IMR-90 (cell line): ENCODE measurements at regions not wholly inside any gene's neighbourhood (a gene's known extent, or its start where the extent isn't known, plus 50 kb on each side); places are given as distances from the start of the nearest gene placed in this dataset.

Experiments used
- ATAC-seq: fragments of 200-7000 bp; cut with Tn5 transposase; 2 replicates; pipeline ENCODE4 v1.9.1; 2020; ENCODE audit warnings: low read depth, mild to moderate bottlenecking, moderate library complexity
- BruUV-seq: library from RNA; stranded (reverse); fragments of 400-500 nt; replicated peaks from 2 replicates; lab custom pipeline; 2021; lab: Mats Ljungman, UMichigan
- CTCF ChIA-PET: fragments of 300-600 bp; formaldehyde crosslinking; extraction: SDS; loops from one replicate; lab custom pipeline; 2021; ENCODE audit warnings: antibody characterized with exemption; lab: Yijun Ruan, JAX
- POLR2A ChIA-PET: fragments of 300-600 bp; sonication (Branson Sonifier 250); formaldehyde crosslinking; loops from one replicate; lab custom pipeline; 2022; ENCODE audit warnings: antibody characterized with exemption; ENCODE audit not compliant: unreplicated experiment; lab: Charles Lee
- DNase-seq: peaks from one replicate; pipeline ENCODE4 v3.0.0; 2013
- H2AFZ ChIP-seq: replicated peaks from 2 replicates; pipeline ENCODE3; 2013; ENCODE audit warnings: low read length, mild to moderate bottlenecking; ENCODE audit not compliant: poor library complexity
- H2AK5ac ChIP-seq: 2 replicates; pipeline ENCODE4 v1.6.1; 2013; ENCODE audit warnings: low read depth, low read length, inconsistent platforms
- H2AK9ac ChIP-seq: replicated peaks from 2 replicates; pipeline ENCODE3; 2013; ENCODE audit warnings: mild to moderate bottlenecking, low read depth, low read length, moderate library complexity; ENCODE audit not compliant: poor library complexity
- H2BK120ac ChIP-seq: 2 replicates; pipeline ENCODE4 v1.6.1; 2013; ENCODE audit warnings: low read depth, low read length, inconsistent platforms
- H2BK15ac ChIP-seq: 3 replicates; pipeline ENCODE4 v1.6.1; 2013; ENCODE audit warnings: low read depth, low read length, inconsistent platforms
- H2BK20ac ChIP-seq: 2 replicates; pipeline ENCODE4 v1.6.1; 2013; ENCODE audit warnings: low read depth, mild to moderate bottlenecking, inconsistent platforms, low read length, moderate library complexity
- H2BK5ac ChIP-seq: 2 replicates; pipeline ENCODE4 v1.6.1; 2013; ENCODE audit warnings: mild to moderate bottlenecking, low read depth, low read length, inconsistent platforms; ENCODE audit not compliant: poor library complexity, severe bottlenecking
- H3K14ac ChIP-seq: replicated peaks from 2 replicates; pipeline ENCODE4 v1.6.1; 2013; ENCODE audit warnings: low read depth, low read length, inconsistent platforms
- H3K18ac ChIP-seq: 2 replicates; pipeline ENCODE4 v1.6.1; 2013; ENCODE audit warnings: low read depth, low read length, control low read depth
- H3K23ac ChIP-seq: 2 replicates; pipeline ENCODE4 v1.6.1; 2013; ENCODE audit warnings: low read depth, low read length, inconsistent platforms
- H3K27ac ChIP-seq: 2 replicates; pipeline ENCODE4 v1.5.1; 2013; ENCODE audit warnings: mild to moderate bottlenecking, control low read depth, low read length; ENCODE audit not compliant: insufficient read depth
- H3K27me3 ChIP-seq: 2 replicates; pipeline ENCODE4 v1.6.1; 2013; ENCODE audit warnings: low read length; ENCODE audit not compliant: control insufficient read depth, insufficient read depth
- H3K36me3 ChIP-seq: 2 replicates; pipeline ENCODE4 v1.6.1; 2013; ENCODE audit warnings: low read length, mixed read lengths; ENCODE audit not compliant: control insufficient read depth, insufficient read depth
- H3K4ac ChIP-seq: 2 replicates; pipeline ENCODE4 v1.6.1; 2013; ENCODE audit warnings: low read depth, low read length, inconsistent platforms
- H3K4me1 ChIP-seq: 2 replicates; pipeline ENCODE4 v1.6.1; 2013; ENCODE audit warnings: low read length, mixed read lengths; ENCODE audit not compliant: control insufficient read depth, insufficient read depth
- H3K4me2 ChIP-seq: 2 replicates; pipeline ENCODE4 v1.6.1; 2013; ENCODE audit warnings: low read depth, mild to moderate bottlenecking, control low read depth, low read length, moderate library complexity
- H3K4me3 ChIP-seq: 2 replicates; pipeline ENCODE4 v1.5.1; 2013; ENCODE audit warnings: low read depth, mild to moderate bottlenecking, control low read depth, low read length, moderate library complexity; ENCODE audit not compliant: insufficient read depth
- H3K56ac ChIP-seq: 2 replicates; pipeline ENCODE4 v1.6.1; 2013; ENCODE audit warnings: low read length, inconsistent platforms; ENCODE audit not compliant: insufficient read depth; ENCODE audit errors: extremely low read depth
- H3K79me1 ChIP-seq, 2 experiments: 2 replicates each; pipeline ENCODE4 v1.6.1; 2013; ENCODE audit warnings: low read length in 2 of 2, inconsistent platforms in 1 of 2, low read depth in 1 of 2
- H3K9ac ChIP-seq: 2 replicates; pipeline ENCODE4 v1.6.1; 2013; ENCODE audit warnings: low read depth, low read length, control low read depth
- H3K9me1 ChIP-seq: 2 replicates; pipeline ENCODE4 v1.6.1; 2013; ENCODE audit warnings: low read length, inconsistent platforms; ENCODE audit not compliant: insufficient read depth
- H3K9me3 ChIP-seq: 2 replicates; pipeline ENCODE4 v1.6.1; 2013; ENCODE audit warnings: low read length; ENCODE audit not compliant: control insufficient read depth, insufficient read depth
- H4K20me1 ChIP-seq: 2 replicates; pipeline ENCODE4 v1.6.1; 2013; ENCODE audit warnings: low read length, inconsistent platforms; ENCODE audit not compliant: insufficient read depth
- H4K5ac ChIP-seq: 2 replicates; pipeline ENCODE4 v1.6.1; 2013; ENCODE audit warnings: mild to moderate bottlenecking, low read depth, low read length, control low read depth
- H4K8ac ChIP-seq, 2 experiments: 2 replicates each; pipeline ENCODE4 v1.6.1; 2013; ENCODE audit warnings: low read depth in 2 of 2, low read length in 2 of 2, control low read depth in 1 of 2, inconsistent platforms in 1 of 2
- H4K91ac ChIP-seq: 2 replicates; pipeline ENCODE4 v1.6.1; 2013; ENCODE audit warnings: low read depth, low read length, inconsistent platforms; ENCODE audit not compliant: insufficient read depth
- BHLHE40 ChIP-seq: fragments of 150-350 bp; IDR thresholded peaks from 2 replicates; pipeline ENCODE4 v1.6.1; 2016; ENCODE audit warnings: mild to moderate bottlenecking, low read depth, low read length
- CEBPB ChIP-seq: IDR thresholded peaks from 2 replicates; pipeline ENCODE4 v1.6.1; 2012; ENCODE audit warnings: low read depth, low read length, improper control_type of control experiment
- CTCF ChIP-seq: conservative IDR thresholded peaks from 2 replicates; pipeline ENCODE4 v1.5.1; 2012; ENCODE audit warnings: mild to moderate bottlenecking, low read depth, low read length, improper control_type of control experiment
- ELK1 ChIP-seq: fragments of 150-350 bp; IDR thresholded peaks from 2 replicates; pipeline ENCODE4 v1.6.1; 2016; ENCODE audit warnings: low read depth, mild to moderate bottlenecking, low read length, moderate library complexity, borderline replicate concordance
- MAFK ChIP-seq: IDR thresholded peaks from 2 replicates; pipeline ENCODE4 v1.6.1; 2012; ENCODE audit warnings: low read depth, low read length, improper control_type of control experiment
- MAZ ChIP-seq: IDR thresholded peaks from 2 replicates; pipeline ENCODE4 v1.6.1; 2012; ENCODE audit warnings: low read depth, mild to moderate bottlenecking, low read length, improper control_type of control experiment, moderate library complexity, borderline replicate concordance
- MXI1 ChIP-seq: IDR thresholded peaks from 2 replicates; pipeline ENCODE4 v1.6.1; 2012; ENCODE audit warnings: low read depth, mild to moderate bottlenecking, low read length, moderate library complexity, borderline replicate concordance
- POLR2A ChIP-seq: IDR thresholded peaks from 2 replicates; pipeline ENCODE4 v1.6.1; 2012; ENCODE audit warnings: mild to moderate bottlenecking, low read depth, low read length
- RAD21 ChIP-seq: IDR thresholded peaks from 2 replicates; pipeline ENCODE4 v1.6.1; 2012; ENCODE audit warnings: low read length, improper control_type of control experiment
- SMC3 ChIP-seq: fragments of 150-350 bp; IDR thresholded peaks from 2 replicates; pipeline ENCODE4 v1.6.1; 2016; ENCODE audit warnings: low read depth, mild to moderate bottlenecking, antibody characterized with exemption, low read length, moderate library complexity
- WGBS, 2 experiments: methylation state at CpG; one replicate each; pipeline versions ENCODE4 v1.1.5 to v1.1.7; 2013; ENCODE audit warnings: missing lambda C conversion rate in 2 of 2; ENCODE audit not compliant: insufficient read length in 1 of 2; ENCODE audit errors: extremely low coverage in 2 of 2; 5-methylcytosine and 5-hydroxymethylcytosine counted together
- dilution Hi-C: fragments of 300-500 bp; cut with HindIII; formaldehyde crosslinking; loops from one replicate; pipeline ENCODE4 v1.14.3; 2018; ENCODE audit warnings: low sequenced_read_pairs; ENCODE audit not compliant: unreplicated experiment
- in situ Hi-C: fragments of 300-500 bp; cut with MboI; formaldehyde crosslinking; loops from 3 replicates; pipeline ENCODE4 v1.14.3; 2019; ENCODE audit warnings: low sequenced_read_pairs, inconsistent platforms, mixed read lengths
- intact Hi-C: fragments of 100-400 bp; cut with micrococcal nuclease; formaldehyde crosslinking; loops from 2 replicates; pipeline ENCODE4 v1.10.0; 2022
- TF ChIP-seq, protein P1 (sequence below): fragments of 150-350 bp; IDR thresholded peaks from 2 replicates; pipeline ENCODE4 v1.6.1; 2017; ENCODE audit warnings: mild to moderate bottlenecking, antibody characterized with exemption, low read length, low read depth

DNA sequence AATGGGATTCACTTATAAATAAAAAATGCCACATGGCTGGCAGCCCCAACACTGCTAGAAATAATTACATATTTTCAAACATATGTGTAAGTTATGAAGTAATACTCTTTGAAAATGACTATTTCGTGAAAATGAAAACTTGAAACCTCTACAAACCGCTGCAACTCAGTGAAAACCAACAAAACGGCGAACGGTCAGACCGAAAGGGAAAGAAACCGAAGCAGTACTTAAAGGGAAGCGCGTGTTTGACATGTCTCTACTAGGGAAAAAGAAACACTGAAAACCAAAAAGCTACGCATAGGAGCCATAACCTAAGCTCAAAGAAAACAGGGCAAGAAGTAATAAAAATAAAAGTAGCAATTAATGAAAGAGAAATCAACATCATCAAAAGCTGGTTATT lies 121.0 kb upstream of the GGTLC1 start:
- Histone ChIP-seq H4K5ac (no peak overlapping the region), H3K27me3 (no peaks in the 10 kb centered on the region), H3K4me1 (no peaks in the 10 kb centered on the region), H2AK5ac (no peak overlapping the region), H3K56ac (no peak overlapping the region), H3K14ac (no peak overlapping the region), H3K9ac (no peak overlapping the region), H2BK15ac (no peak overlapping the region), H4K20me1 (no peaks in the 10 kb centered on the region), H2BK5ac (no peak overlapping the region), H3K27ac (no peak overlapping the region), H2BK20ac (no peak overlapping the region), H3K4ac (no peak overlapping the region), H3K36me3 (no peaks in the 10 kb centered on the region), H3K23ac (no peak overlapping the region), H4K8ac (no peak overlapping the region), H2BK120ac (no peak overlapping the region), H3K9me3 (no peaks in the 10 kb centered on the region), H3K9me1 (no peaks in the 10 kb centered on the region), H3K4me3 (no peak overlapping the region), H2AK9ac (no peak overlapping the region), H3K4me2 (no peak overlapping the region), H2AFZ (no peak overlapping the region), H4K91ac (no peak overlapping the region), H3K79me1 (no peaks in the 10 kb centered on the region), H3K18ac (no peak overlapping the region)
- ChIA-PET POLR2A (no interaction called here), CTCF (no interaction called here)
- no peak for DNase-seq
- BruUV-seq, result no TSS peak
- in situ Hi-C loops, result no loop called here
- no CpG with 5 or more reads among the region's 10 CpGs for WGBS, 2 experiments
- TF ChIP-seq ELK1 (no peak), RAD21 (no peak), MAFK (no peak), MXI1 (no peak), CTCF (no peak), BHLHE40 (no peak), POLR2A (no peak), SMC3 (no peak), MAZ (no peak), CEBPB (no peak)
- TF ChIP-seq, protein P1, sequence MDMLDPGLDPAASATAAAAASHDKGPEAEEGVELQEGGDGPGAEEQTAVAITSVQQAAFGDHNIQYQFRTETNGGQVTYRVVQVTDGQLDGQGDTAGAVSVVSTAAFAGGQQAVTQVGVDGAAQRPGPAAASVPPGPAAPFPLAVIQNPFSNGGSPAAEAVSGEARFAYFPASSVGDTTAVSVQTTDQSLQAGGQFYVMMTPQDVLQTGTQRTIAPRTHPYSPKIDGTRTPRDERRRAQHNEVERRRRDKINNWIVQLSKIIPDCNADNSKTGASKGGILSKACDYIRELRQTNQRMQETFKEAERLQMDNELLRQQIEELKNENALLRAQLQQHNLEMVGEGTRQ, result no peak
- intact Hi-C loops, result no loop called here
- ATAC-seq, result no peak
- dilution Hi-C loops, result no loop called here
